NCI-H2107 treated with DMSO at 0.1 percent for 48 hours (cell line): ENCODE measurements at regions not wholly inside any gene's neighbourhood (a gene's known extent, or its start where the extent isn't known, plus 50 kb on each side); places are given as distances from the start of the nearest gene placed in this dataset.
"Not testable (repeated sequence)": the region's sequence is repeated elsewhere in the genome, so short reads cannot be mapped to it uniquely, and the experiment has no call there.

Experiments used
- DNase-seq: peaks from one replicate; lab custom pipeline; 2025; ENCODE audit not compliant: unreplicated experiment; lab: John Stamatoyannopoulos, UW

DNA sequence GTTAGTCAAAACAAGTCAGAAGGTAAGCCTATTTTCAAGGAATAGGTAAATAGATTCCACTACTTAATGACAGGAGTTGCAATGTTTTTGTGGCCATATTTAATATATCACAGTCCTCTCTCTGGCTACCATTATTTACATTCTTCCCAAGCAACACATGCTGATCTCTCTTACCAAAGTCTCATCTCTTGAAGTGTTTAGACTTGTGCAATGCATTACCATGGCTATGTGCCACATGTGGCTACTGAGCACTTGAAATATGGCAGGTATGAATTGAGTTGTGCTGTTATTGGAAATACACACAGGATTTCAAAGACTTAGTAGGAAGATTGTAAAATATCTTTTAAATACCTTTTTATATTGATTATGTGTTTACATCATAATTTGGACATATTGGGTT lies 262.4 kb upstream of the PDE3A start:
- no peak for DNase-seq

GRCh38 chr12:20109676-20110075 lies 258.7 kb upstream of the PDE3A start:
- DNase-seq, result no peak

- DNase-seq, result not testable (repeated sequence)
These were observed 253.0 kb upstream of the PDE3A start for GRCh38 chr12:20115371-20115770.

DNA sequence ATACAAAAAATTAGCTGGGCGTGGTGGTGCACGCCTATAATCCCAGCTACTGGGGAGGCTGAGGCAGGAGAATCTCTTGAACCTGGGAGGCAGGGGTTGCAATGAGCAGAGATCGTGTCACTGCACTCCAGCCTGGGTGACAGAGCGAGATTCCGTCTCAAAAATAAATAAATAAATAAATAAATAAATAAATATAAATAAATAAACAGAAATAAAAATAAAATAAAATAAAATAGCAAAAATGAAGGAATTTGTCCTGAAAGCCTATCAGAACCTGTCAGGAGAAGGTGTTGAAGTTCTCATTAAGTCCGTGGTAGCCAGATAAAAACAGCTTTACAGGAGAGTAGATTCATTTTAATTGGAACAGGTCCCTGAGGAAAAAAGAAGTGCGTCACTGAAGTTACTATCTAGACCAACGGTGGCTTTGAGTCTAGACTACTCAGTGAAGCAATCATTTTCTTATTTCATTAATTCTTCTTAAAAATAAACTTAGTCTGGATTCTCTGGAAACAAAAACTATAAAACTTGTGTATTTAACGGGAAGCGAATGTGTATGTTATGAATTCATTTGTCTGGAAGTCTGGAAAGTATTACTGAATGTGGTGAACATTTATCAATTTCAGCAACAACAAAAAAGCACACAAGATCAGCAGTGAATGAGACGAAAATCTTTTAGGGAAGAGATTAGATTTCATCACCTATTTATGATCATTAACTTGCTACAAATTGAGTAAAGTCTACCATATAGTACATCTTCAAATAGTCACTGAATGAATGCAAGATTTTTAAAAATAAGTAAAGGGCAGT lies 248.5 kb upstream of the PDE3A start:
- DNase-seq, result no peak

DNA sequence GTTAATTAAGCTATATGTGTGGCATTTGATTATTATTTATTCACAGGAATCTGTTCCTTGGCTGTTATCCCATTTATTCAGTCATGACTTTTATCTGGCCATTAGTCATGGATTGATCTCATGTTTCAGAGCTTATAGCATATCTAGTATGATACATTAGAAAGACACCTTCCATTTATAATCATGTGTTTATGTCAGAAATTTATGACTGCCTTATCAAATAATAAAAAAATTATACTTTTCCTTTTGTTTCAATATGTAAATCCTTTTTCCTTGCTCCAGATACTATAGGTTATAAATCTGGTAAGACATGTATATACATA lies 248.0 kb upstream of the PDE3A start:
- no peak for DNase-seq

DNA sequence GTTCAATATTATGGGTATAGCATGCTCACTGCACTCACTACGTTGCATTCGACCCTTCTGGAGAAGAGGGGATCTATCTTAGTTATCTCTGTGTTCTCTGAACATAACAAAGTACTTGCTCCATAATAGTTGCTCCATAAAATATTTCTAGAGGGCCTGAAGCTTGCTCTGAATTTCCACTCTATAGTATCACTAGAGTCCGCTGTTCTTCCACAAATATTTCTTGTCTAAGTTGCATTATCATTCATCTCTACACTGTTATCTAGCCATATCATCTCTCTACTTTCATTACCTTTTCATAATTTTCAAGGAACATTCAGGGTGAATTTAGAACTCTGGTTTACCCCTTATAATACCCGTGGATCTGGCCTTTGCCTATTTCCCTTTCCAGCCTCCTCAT lies 246.1 kb upstream of the PDE3A start:
- no peak for DNase-seq

DNA sequence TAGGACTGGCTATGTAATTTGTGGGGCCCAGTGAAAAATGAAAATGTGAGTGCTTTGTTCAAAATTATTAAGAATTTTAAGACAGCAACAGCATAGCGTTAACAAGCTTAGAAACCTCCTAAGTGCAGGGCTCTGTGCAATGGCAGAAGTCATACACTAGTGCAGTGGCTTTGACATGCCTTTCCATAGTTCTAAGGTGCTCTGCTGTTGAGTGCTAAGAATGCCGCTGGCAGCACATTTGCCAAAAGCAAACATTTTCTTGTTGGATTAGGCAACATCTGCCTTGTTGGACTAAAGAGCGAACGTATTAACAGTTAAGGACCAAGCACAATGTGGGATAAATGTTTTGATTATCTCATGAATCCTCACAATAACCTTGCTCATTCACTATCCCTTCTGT lies 244.9 kb upstream of the PDE3A start:
- no peak for DNase-seq

GRCh38 chr12:20125276-20125798 lies 243.0 kb upstream of the PDE3A start:
- no peak for DNase-seq

DNA sequence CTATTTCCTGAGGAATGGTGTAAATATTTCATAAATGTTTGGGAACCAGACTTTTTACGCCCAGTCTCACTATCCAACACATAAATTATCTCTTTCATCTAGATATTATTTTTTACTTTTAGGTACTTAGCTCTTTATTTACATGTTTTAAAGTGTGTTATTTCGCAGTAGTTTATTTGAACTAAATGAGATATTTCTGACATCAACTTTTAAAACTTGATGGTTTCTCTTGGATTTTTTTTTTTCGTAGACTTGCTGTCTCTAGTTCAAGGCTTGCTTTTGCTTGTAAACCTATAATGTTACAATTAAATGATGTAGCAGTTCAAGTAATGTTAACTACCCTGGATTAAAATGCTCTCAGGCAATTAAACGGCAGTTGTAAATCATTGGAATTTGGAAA lies 241.7 kb upstream of the PDE3A start:
- no peak for DNase-seq

DNA sequence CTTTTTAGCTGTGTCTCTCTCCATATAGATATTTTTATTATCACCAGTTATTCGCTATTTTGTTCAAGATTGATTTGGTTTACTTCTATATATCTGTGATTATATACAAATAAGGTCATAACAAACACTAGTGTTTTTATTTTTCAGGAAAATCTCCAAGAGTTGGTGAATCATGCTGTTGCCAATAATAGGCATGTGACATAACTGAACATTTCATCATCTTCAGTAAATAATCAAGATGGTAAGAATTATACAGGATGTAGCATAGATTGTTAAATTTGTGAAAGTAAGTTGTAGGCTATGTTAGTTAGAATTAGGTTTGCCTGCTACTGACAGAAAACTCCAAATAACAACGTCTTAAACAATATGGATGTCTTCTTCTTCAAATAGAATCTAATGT lies 240.9 kb upstream of the PDE3A start:
- no peak for DNase-seq

DNA sequence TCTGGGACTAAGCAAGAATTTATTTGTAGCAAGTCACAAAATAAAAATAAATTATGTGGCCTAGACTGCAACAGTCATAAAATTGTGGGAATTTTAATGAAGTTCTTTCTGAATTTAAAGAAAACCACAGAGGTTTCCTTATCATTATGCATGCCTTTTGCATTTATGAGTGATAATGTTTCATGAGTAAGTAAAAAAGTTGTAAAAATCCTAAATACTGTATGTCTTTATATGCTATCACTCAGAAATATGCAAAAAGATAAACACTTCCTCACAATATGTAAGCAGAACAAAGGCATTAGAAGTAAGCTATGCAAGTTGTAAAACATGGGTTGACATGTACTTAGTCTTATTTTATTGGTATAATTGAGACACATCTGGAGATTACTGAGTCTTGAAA lies 239.4 kb upstream of the PDE3A start:
- no peak for DNase-seq

GRCh38 chr12:20132818-20133217 lies 235.5 kb upstream of the PDE3A start:
- DNase-seq, result no peak

- DNase-seq, result no peak
These were observed 233.7 kb upstream of the PDE3A start for GRCh38 chr12:20134652-20135051.

- DNase-seq, result no peak
These were observed 227.6 kb upstream of the PDE3A start for GRCh38 chr12:20140751-20141150.

GRCh38 chr12:20142316-20142715 lies 226.0 kb upstream of the PDE3A start:
- no peak for DNase-seq

- DNase-seq, result no peak
These were observed 225.4 kb upstream of the PDE3A start for GRCh38 chr12:20142956-20143355.

DNA sequence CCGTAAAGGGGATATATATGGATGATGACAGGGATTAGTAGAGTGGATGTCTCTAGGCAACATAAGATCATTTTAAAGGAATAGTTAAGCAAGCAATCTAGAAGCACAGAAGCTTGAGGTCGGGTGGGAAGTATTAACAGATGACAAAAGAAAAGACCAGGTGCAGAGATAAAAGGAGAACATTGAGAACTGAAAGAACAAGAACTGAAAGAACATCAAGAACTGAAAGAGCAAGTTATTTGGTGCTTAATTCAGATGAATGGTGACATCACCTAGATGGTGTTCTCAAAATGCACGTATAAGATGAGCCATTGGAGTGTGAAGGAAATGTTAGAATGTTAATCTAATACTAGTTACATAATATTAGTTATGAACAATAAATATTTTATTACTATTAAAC lies 224.0 kb upstream of the PDE3A start:
- DNase-seq, result no peak

GRCh38 chr12:20148241-20148640 lies 220.1 kb upstream of the PDE3A start:
- no peak for DNase-seq

DNA sequence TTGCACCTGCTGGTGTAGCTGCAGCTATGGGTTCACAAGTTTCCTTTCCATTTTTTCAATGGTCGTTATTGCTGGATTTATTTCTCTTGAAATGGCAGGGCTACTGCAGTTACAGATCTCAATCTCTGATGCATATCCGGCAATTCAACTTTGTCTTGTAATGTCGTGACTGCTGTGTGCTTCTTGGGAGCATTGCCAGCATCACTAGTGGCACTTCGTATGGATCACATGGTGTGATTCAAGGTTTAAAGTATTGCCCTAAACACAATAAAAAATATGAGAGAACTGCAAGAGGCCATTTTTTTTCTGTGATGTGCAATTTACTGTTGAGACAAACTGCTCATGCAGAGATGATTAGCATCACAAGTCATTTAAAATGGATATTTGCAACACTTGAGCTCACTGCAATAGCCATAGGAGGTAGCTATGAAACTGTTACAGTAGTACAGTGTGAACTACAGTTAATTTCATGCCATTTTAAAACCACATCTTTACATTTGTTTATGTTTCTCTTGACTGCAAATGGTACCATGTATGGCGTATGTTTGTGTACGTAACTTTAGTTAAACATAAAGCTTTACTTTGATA lies 217.4 kb upstream of the PDE3A start:
- no peak for DNase-seq

GRCh38 chr12:20154052-20154451 lies 214.3 kb upstream of the PDE3A start:
- no peak for DNase-seq

DNA sequence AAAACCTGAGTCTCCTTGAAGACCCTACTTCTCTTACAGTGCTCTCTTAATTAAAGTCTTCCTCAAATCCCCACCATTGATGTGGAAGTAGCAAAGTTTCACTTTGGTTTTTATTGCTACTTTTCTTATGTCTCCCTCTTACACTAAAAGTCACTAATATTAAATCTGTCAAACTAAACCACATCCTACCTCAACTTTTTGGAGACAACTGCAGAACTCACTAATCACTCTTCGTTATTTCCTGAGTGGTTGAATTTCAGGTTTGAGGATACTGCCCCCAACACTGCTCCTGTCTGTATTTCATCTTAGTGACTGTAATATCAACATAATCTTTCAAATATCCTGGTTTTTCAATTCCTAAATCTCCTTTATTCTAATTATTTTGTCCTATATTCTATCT lies 213.0 kb upstream of the PDE3A start:
- no peak for DNase-seq

DNA sequence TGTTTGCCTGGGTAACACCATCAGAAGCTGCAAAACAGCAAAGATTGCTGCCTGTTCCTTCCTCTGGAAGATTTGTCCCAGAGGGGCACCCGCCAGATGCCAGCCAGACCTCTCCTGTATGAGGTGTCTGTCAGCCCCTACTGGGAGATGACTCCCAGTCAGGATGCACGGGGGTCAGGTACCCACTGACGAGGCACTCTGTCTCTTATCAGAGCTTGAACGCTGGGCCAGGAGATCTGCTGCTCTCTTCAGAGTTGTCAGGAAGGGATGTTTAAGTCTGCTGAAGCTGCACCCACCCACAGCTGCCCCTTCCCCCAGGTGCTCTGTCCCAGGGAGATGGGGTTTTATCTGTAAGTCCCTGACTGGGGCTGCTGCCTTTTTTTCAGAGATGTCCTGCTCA lies 207.4 kb upstream of the PDE3A start:
- not testable (repeated sequence) for DNase-seq
